ENCODE measurements at regions not wholly inside any gene's neighbourhood (a gene's known extent, or its start where the extent isn't known, plus 50 kb on each side); places are given as distances from the start of the nearest gene placed in this dataset.
"Not testable (repeated sequence)": the region's sequence is repeated elsewhere in the genome, so short reads cannot be mapped to it uniquely, and the experiment has no call there.

DNA sequence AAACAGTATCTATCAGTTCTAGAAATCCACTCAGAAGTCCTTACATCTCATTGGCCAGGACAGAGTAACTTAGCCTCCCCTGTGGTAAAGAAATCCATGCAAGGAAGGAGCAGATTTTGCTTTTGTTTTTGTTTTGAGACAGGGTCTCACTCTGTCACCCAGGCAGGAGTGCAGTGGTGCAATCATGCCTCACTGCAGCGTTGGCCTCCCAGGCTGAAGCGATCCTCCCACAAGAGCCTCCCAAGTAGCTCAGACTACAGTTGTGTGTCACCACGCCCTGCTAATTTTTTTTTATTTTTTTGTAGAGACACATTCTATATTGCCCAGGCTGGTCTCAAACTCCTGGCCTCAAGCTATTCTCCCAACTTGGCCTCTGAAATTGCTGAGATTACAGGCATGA, 185.1 kb downstream of the NRP2 start:
- H3K4me3 ChIP-seq = no peak overlapping the region
- TF ChIP-seq, protein P1, sequence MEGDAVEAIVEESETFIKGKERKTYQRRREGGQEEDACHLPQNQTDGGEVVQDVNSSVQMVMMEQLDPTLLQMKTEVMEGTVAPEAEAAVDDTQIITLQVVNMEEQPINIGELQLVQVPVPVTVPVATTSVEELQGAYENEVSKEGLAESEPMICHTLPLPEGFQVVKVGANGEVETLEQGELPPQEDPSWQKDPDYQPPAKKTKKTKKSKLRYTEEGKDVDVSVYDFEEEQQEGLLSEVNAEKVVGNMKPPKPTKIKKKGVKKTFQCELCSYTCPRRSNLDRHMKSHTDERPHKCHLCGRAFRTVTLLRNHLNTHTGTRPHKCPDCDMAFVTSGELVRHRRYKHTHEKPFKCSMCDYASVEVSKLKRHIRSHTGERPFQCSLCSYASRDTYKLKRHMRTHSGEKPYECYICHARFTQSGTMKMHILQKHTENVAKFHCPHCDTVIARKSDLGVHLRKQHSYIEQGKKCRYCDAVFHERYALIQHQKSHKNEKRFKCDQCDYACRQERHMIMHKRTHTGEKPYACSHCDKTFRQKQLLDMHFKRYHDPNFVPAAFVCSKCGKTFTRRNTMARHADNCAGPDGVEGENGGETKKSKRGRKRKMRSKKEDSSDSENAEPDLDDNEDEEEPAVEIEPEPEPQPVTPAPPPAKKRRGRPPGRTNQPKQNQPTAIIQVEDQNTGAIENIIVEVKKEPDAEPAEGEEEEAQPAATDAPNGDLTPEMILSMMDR (IDR thresholded peaks at IDR 0.05) = no peak
- no peak for DNase-seq (ENCODE audit: low spot score)
- H3K27ac ChIP-seq = no peak overlapping the region

DNA sequence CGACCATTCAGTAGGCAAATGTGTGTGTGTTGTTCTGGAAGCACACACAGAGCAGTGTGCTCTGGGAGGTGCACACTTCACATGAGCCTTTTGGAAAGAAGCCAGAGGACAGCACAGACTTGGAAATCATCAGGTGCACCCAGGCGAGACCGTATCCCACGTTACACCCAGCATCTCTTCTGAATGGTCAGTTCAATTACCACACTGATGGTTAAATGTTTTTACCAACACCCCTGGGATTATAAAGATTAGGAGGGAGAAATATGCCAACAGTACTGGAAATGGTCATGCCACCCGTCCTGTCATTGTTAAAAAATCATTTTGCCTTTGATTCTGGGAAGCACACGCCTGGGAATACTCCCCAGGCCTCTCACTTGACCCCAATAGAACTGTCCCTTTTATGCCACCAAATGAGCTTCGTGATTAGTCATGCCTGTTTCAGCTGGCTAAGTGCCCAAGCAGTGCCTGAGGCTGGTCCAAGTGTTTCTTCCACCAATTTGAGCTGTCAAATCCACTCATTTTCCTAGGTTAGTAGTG, 183.7 kb downstream of the NRP2 start:
- no peak overlapping the region for H3K4me3 ChIP-seq
- DNase-seq (ENCODE audit: low spot score) = no peak
- H3K27ac ChIP-seq = no peak overlapping the region
- TF ChIP-seq, protein P1 (IDR thresholded peaks at IDR 0.05) = no peak

DNA sequence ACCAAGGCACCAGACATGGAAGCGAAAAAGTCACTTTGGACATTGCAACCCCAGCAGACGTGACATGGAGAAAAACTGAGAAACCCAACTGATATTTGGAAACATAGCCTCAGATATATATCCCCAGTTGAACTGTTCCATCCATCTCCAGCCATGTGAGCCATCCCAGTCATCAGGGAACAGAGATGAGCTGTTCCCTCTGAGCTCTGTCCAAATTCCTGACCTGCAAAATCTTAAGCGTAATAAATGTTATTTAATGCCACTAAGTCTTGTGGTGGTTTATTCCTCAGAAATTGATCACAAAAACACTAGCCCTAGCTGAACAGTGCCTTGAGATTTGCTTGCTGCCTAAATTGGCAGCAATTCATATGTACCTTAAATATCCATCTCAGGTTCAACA, 182.8 kb downstream of the NRP2 start:
- Histone ChIP-seq H3K4me3 (no peak overlapping the region), H3K27ac (no peak overlapping the region)
- DNase-seq (ENCODE audit: low spot score) = no peak
- TF ChIP-seq, protein P1 (IDR thresholded peaks at IDR 0.05) = no peak

DNA sequence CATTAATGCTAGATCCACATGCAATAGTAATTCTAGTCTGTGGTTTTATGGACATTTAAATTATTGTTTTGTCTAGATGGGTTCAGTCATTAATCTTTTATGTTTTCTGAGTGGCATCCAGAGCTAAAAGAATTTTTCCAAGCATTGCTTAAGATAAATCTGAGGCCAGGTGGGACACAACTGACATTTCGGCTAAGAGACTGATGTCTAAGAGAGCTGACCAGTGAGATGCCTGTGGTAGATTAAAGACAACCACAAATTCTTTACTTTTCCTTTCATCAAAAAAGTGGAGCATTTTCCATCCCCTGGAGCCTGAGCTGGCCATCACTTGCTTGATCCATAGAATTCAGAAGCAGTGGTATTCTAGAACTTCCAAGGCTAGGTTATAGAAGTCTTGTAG, 182.2 kb downstream of the NRP2 start:
- Histone ChIP-seq H3K4me3 (no peak overlapping the region), H3K27ac (no peak overlapping the region)
- TF ChIP-seq, protein P1 (IDR thresholded peaks at IDR 0.05) = no peak
- no peak for DNase-seq (ENCODE audit: low spot score)

DNA sequence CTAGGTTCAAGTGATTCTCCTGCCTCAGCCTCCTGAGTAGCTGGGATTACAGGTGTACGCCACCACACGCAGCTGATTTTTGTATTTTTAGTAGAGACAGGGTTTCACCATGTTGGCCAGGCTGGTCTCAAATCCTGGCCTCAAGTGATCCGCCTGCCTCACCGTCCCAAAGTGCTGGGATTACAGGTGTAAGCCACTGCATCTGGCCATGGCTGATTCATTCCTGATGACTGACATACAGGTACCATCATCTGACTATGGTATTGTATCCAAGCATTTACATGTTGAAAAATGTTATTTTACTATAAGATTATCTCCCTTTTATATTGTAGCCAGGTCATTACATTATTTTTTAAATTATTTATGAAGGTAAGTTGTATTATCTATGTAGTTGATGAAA, 180.5 kb downstream of the NRP2 start:
- H3K4me3 ChIP-seq; H3K27ac ChIP-seq; DNase-seq (ENCODE audit: low spot score): not testable (repeated sequence)

DNA sequence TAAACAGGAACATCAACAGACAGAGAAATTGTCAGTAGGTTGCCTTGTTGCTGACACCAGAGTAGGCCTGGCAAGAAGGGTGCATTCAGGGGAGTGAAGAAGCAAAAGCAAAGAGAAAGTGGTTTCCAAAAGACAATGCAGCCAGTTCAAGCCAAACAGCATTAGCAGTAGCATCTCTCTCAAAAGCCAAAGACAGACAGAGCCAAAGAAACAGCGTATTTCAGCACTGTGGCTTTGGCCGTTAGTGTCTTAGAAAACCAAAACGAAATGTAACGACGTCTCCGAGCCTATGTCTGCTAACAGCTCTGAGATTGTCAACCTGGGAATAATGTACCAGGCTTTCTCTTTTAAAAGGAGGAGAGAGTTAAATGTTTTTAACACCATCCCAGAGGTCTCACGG, 178.6 kb downstream of the NRP2 start:
- no peak overlapping the region for H3K4me3 ChIP-seq
- TF ChIP-seq, protein P1 (IDR thresholded peaks at IDR 0.05) = no peak
- H3K27ac ChIP-seq = no peak overlapping the region
- DNase-seq (ENCODE audit: low spot score) = no peak

DNA sequence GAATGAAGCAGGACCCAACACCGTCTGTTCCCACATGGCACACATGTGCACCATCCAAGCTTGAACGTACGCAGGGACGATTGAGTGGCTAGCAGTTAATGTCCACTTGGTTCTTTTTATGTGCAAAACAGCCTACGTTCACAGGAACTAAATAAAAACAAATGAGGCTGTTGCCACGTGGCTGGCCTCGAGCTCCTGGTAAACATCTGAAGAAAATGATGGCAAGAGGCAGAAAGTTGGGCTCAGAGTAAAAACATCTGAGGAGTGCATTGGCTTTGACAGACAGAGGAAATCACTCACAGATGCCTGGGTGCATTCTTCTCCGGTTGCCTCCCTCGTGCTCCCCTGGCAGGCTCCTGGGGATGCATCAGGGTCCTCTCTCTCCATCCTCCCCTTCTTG, 177.9 kb downstream of the NRP2 start:
- TF ChIP-seq, protein P1 (IDR thresholded peaks at IDR 0.05) = no peak
- DNase-seq (ENCODE audit: low spot score) = no peak
- Histone ChIP-seq H3K4me3 (no peak overlapping the region), H3K27ac (no peak overlapping the region)
